ENCODE measurements at regions not wholly inside any gene's neighbourhood (a gene's known extent, or its start where the extent isn't known, plus 50 kb on each side); places are given as distances from the start of the nearest gene placed in this dataset.

- no peak for TF ChIP-seq Cebpa-rat (IDR thresholded peaks at IDR 0.05)
- H3K27ac ChIP-seq: no peak overlapping the region
- no peaks in the 10 kb centered on the region for H3K4me1 ChIP-seq
- H3K4me2 ChIP-seq: no peak overlapping the region
- H3K36me3 ChIP-seq: no peaks in the 10 kb centered on the region
- no peak overlapping the region for H3K9ac ChIP-seq
- no peaks in the 10 kb centered on the region for H3K27me3 ChIP-seq
- H4K20me1 ChIP-seq: no peaks in the 10 kb centered on the region
- no peak overlapping the region for H3K4me3 ChIP-seq
- no peaks in the 10 kb centered on the region for H3K9me3 ChIP-seq
Observed at GRCh38 chr7:113299748-113300147, 181.4 kb upstream of the SMIM30 start.

GRCh38 chr7:113298501-113298900, 180.1 kb upstream of the SMIM30 start:
- no peaks in the 10 kb centered on the region for H3K9me3 ChIP-seq
- no peaks in the 10 kb centered on the region for H4K20me1 ChIP-seq
- no peak overlapping the region for H3K9ac ChIP-seq
- TF ChIP-seq Cebpa-rat (IDR thresholded peaks at IDR 0.05): no peak
- no peak overlapping the region for H3K4me2 ChIP-seq
- no peak overlapping the region for H3K4me3 ChIP-seq
- no peak overlapping the region for H3K27ac ChIP-seq
- no peaks in the 10 kb centered on the region for H3K36me3 ChIP-seq
- H3K4me1 ChIP-seq: no peaks in the 10 kb centered on the region
- H3K27me3 ChIP-seq: no peaks in the 10 kb centered on the region

- H3K9ac ChIP-seq: no peak overlapping the region
Observed at GRCh38 chr7:113294750-113295149, 176.4 kb upstream of the SMIM30 start.

GRCh38 chr7:113292105-113292504, 173.8 kb upstream of the SMIM30 start:
- H3K36me3 ChIP-seq: no peaks in the 10 kb centered on the region
- no peak overlapping the region for H3K9ac ChIP-seq
- TF ChIP-seq Cebpa-rat (IDR thresholded peaks at IDR 0.05): no peak
- no peaks in the 10 kb centered on the region for H3K4me1 ChIP-seq
- no peaks in the 10 kb centered on the region for H3K9me3 ChIP-seq
- H3K27ac ChIP-seq: no peak overlapping the region
- no peaks in the 10 kb centered on the region for H4K20me1 ChIP-seq
- no peaks in the 10 kb centered on the region for H3K27me3 ChIP-seq
- H3K4me3 ChIP-seq: no peak overlapping the region
- no peak overlapping the region for H3K4me2 ChIP-seq

More at GRCh38 chr7:113294750-113295149, 176.4 kb upstream of the SMIM30 start:
- H3K9me3 ChIP-seq: no peaks in the 10 kb centered on the region
- no peaks in the 10 kb centered on the region for H3K27me3 ChIP-seq
- no peak overlapping the region for H3K4me3 ChIP-seq
- H4K20me1 ChIP-seq: no peaks in the 10 kb centered on the region
- H3K4me1 ChIP-seq: no peaks in the 10 kb centered on the region
- no peak overlapping the region for H3K27ac ChIP-seq
- no peak for TF ChIP-seq Cebpa-rat (IDR thresholded peaks at IDR 0.05)
- no peak overlapping the region for H3K4me2 ChIP-seq
- no peaks in the 10 kb centered on the region for H3K36me3 ChIP-seq

GRCh38 chr7:113291058-113291457, 172.7 kb upstream of the SMIM30 start:
- TF ChIP-seq Cebpa-rat (IDR thresholded peaks at IDR 0.05): no peak
- Histone ChIP-seq H3K9ac (no peak overlapping the region), H3K36me3 (no peaks in the 10 kb centered on the region), H3K27me3 (no peaks in the 10 kb centered on the region), H3K4me2 (no peak overlapping the region), H3K9me3 (no peaks in the 10 kb centered on the region), H3K4me1 (no peaks in the 10 kb centered on the region), H3K27ac (no peak overlapping the region), H4K20me1 (no peaks in the 10 kb centered on the region), H3K4me3 (no peak overlapping the region)

GRCh38 chr7:113289140-113289740, 170.9 kb upstream of the SMIM30 start:
- no peak overlapping the region for H3K4me2 ChIP-seq
- H3K4me1 ChIP-seq: no peaks in the 10 kb centered on the region
- H3K9ac ChIP-seq: no peak overlapping the region
- H3K27ac ChIP-seq: no peak overlapping the region
- TF ChIP-seq Cebpa-rat (IDR thresholded peaks at IDR 0.05): no peak
- H3K27me3 ChIP-seq: no peaks in the 10 kb centered on the region
- H3K4me3 ChIP-seq: no peak overlapping the region
- no peaks in the 10 kb centered on the region for H3K36me3 ChIP-seq
- H4K20me1 ChIP-seq: no peaks in the 10 kb centered on the region
- H3K9me3 ChIP-seq: no peaks in the 10 kb centered on the region

- no peak overlapping the region for H3K4me3 ChIP-seq
- no peaks in the 10 kb centered on the region for H3K27me3 ChIP-seq
- H3K9me3 ChIP-seq: no peaks in the 10 kb centered on the region
- H3K4me1 ChIP-seq: no peaks in the 10 kb centered on the region
- no peaks in the 10 kb centered on the region for H4K20me1 ChIP-seq
- no peak overlapping the region for H3K4me2 ChIP-seq
- no peak overlapping the region for H3K9ac ChIP-seq
- no peak overlapping the region for H3K27ac ChIP-seq
- no peaks in the 10 kb centered on the region for H3K36me3 ChIP-seq
- TF ChIP-seq Cebpa-rat (IDR thresholded peaks at IDR 0.05): no peak
Observed at GRCh38 chr7:113285411-113285810, 167.1 kb upstream of the SMIM30 start.

- no peaks in the 10 kb centered on the region for H3K9me3 ChIP-seq
- H4K20me1 ChIP-seq: no peaks in the 10 kb centered on the region
- no peak overlapping the region for H3K4me2 ChIP-seq
- H3K36me3 ChIP-seq: no peaks in the 10 kb centered on the region
- H3K9ac ChIP-seq: no peak overlapping the region
- no peaks in the 10 kb centered on the region for H3K4me1 ChIP-seq
- no peak for TF ChIP-seq Cebpa-rat (IDR thresholded peaks at IDR 0.05)
- no peak overlapping the region for H3K4me3 ChIP-seq
- no peak overlapping the region for H3K27ac ChIP-seq
- H3K27me3 ChIP-seq: no peaks in the 10 kb centered on the region
Observed at GRCh38 chr7:113283861-113284260, 165.5 kb upstream of the SMIM30 start.

GRCh38 chr7:113282875-113283274, 164.5 kb upstream of the SMIM30 start:
- Histone ChIP-seq H3K9ac (no peak overlapping the region), H3K9me3 (no peaks in the 10 kb centered on the region), H3K36me3 (no peaks in the 10 kb centered on the region), H3K4me1 (no peaks in the 10 kb centered on the region), H4K20me1 (no peaks in the 10 kb centered on the region), H3K4me3 (no peak overlapping the region), H3K4me2 (no peak overlapping the region), H3K27me3 (no peaks in the 10 kb centered on the region), H3K27ac (no peak overlapping the region)
- TF ChIP-seq Cebpa-rat (IDR thresholded peaks at IDR 0.05): no peak

GRCh38 chr7:113281223-113281622, 162.9 kb upstream of the SMIM30 start:
- Histone ChIP-seq H3K4me3 (no peak overlapping the region), H3K36me3 (no peaks in the 10 kb centered on the region), H4K20me1 (no peaks in the 10 kb centered on the region), H3K9ac (no peak overlapping the region), H3K27me3 (no peaks in the 10 kb centered on the region), H3K4me1 (no peaks in the 10 kb centered on the region), H3K27ac (no peak overlapping the region), H3K4me2 (no peak overlapping the region), H3K9me3 (no peaks in the 10 kb centered on the region)
- TF ChIP-seq Cebpa-rat (IDR thresholded peaks at IDR 0.05): no peak

GRCh38 chr7:113279256-113279655, 160.9 kb upstream of the SMIM30 start:
- Histone ChIP-seq H3K4me1 (no peaks in the 10 kb centered on the region), H4K20me1 (no peaks in the 10 kb centered on the region), H3K9me3 (0 out of 2 replicates have a peak, but pooled peaks cover 3% of the 10 kb centered on the region), H3K9ac (no peak overlapping the region), H3K27me3 (no peaks in the 10 kb centered on the region), H3K36me3 (no peaks in the 10 kb centered on the region), H3K4me3 (no peak overlapping the region), H3K27ac (no peak overlapping the region), H3K4me2 (no peak overlapping the region)
- TF ChIP-seq Cebpa-rat (IDR thresholded peaks at IDR 0.05): no peak
